Central memory CD8-positive, alpha-beta T cell (primary cell): ENCODE measurements at regions not wholly inside any gene's neighbourhood (a gene's known extent, or its start where the extent isn't known, plus 50 kb on each side); places are given as distances from the start of the nearest gene placed in this dataset.

ENCODE experiments used
- ATAC-seq: fragments of 150-1000 bp; cut with Tn5 transposase; replicated peaks from 2 replicates; pipeline ENCODE4 v1.10.0; 2022; ENCODE audit warnings: mild to moderate bottlenecking, moderate FRiP score, moderate number of reproducible peaks; ENCODE audit not compliant: poor library complexity, severe bottlenecking; ENCODE audit errors: extremely low read depth
- DNase-seq, 2 donors: peaks; one replicate each; pipeline ENCODE4 v3.0.0; 2021; ENCODE audit warnings: low spot score in 2 of 2
- H3K27ac Mint-ChIP-seq: one replicate; pipeline ENCODE4 v1.8.0; 2022; ENCODE audit warnings: low read depth, mild to moderate bottlenecking, moderate library complexity, mixed read lengths
- H3K27me3 Mint-ChIP-seq: one replicate; pipeline ENCODE4 v1.8.0; 2022; ENCODE audit warnings: mixed read lengths
- H3K36me3 Mint-ChIP-seq: one replicate; pipeline ENCODE4 v1.8.0; 2022; ENCODE audit warnings: mild to moderate bottlenecking, moderate library complexity, mixed read lengths; ENCODE audit not compliant: insufficient read depth
- H3K4me1 Mint-ChIP-seq: one replicate; pipeline ENCODE4 v1.8.0; 2022; ENCODE audit warnings: mixed read lengths
- H3K4me3 Mint-ChIP-seq: one replicate; pipeline ENCODE4 v1.8.0; 2022; ENCODE audit warnings: mild to moderate bottlenecking, moderate library complexity, mixed read lengths
- H3K9me3 Mint-ChIP-seq: one replicate; pipeline ENCODE4 v1.8.0; 2022; ENCODE audit warnings: mixed read lengths

DNA sequence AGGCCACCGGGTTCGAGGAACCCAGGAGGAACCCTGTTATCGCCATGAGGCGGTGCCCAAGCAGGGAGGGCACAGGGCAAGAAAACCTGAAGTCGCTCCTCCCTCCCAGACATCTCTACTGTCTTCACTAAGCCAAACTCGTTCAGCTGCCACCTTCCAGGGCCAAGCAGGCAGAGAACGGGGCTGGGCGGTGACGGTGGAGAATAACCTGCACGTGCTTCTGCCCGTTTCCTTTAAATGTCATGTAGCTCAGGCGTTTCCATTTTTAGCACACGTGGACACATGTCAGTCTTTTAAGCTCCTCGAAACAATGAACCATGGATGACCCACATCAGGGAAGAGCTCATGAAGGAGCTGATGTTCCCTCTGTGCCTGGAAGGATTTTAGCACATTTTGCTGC is 124.3 kb upstream of the KLF6 start:
- no peaks in the 10 kb centered on the region for H3K36me3 Mint-ChIP-seq
- H3K4me3 Mint-ChIP-seq, result no peak overlapping the region
- no peaks in the 10 kb centered on the region for H3K9me3 Mint-ChIP-seq
- H3K4me1 Mint-ChIP-seq, result no peaks in the 10 kb centered on the region
- DNase-seq (no peak), ATAC-seq (no peak)
- no peaks in the 10 kb centered on the region for H3K27me3 Mint-ChIP-seq
- no peak overlapping the region for H3K27ac Mint-ChIP-seq

DNA sequence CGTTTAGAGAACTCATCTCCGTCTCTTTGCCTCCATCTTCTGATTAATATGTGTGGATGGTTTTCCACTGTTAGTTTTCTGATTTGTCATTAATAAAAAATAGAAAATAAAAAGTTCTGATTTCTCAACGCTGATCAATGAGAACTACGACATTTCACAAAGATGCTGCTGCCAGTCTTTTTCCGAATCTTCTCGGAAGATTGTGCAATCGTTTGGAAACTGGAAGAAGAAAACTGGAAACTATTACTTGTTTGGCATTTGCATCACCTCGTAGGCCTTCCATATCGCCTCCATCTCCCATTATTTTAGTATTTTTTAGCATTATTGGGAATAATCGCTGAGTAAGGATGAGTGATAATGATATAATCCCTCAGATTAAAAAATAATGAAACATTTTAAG is 123.2 kb upstream of the KLF6 start:
- ATAC-seq (no peak), DNase-seq (no peak)
- Mint-ChIP-seq H3K4me1 (peaks cover under 1% of the 10 kb centered on the region), H3K4me3 (no peak overlapping the region), H3K27me3 (no peaks in the 10 kb centered on the region), H3K36me3 (no peaks in the 10 kb centered on the region), H3K9me3 (no peaks in the 10 kb centered on the region), H3K27ac (no peak overlapping the region)

DNA sequence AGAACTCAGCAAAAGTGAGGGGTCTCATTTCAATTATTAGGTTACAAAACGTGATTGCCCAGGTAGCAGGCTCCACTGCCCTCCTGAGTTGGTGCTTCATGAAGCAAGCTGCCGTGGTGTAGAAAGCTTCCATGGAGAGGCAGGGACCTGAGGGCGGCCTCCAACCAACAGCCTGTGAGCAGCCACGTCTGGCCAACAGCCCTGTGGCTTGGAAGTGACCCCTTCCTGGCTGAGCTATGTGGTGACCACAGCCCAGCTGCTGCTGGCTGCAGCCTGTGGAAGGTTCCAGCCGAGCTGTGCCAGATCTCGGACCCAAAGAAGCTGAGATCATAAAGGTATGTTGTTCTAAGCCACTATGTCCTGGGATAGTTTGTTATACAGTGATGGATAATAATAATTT is 122.5 kb upstream of the KLF6 start:
- Mint-ChIP-seq H3K9me3 (no peaks in the 10 kb centered on the region), H3K4me1 (peaks cover 6% of the 10 kb centered on the region), H3K27ac (no peak overlapping the region), H3K36me3 (no peaks in the 10 kb centered on the region), H3K4me3 (no peak overlapping the region), H3K27me3 (no peaks in the 10 kb centered on the region)
- DNase-seq, result no peak
- no peak for ATAC-seq

DNA sequence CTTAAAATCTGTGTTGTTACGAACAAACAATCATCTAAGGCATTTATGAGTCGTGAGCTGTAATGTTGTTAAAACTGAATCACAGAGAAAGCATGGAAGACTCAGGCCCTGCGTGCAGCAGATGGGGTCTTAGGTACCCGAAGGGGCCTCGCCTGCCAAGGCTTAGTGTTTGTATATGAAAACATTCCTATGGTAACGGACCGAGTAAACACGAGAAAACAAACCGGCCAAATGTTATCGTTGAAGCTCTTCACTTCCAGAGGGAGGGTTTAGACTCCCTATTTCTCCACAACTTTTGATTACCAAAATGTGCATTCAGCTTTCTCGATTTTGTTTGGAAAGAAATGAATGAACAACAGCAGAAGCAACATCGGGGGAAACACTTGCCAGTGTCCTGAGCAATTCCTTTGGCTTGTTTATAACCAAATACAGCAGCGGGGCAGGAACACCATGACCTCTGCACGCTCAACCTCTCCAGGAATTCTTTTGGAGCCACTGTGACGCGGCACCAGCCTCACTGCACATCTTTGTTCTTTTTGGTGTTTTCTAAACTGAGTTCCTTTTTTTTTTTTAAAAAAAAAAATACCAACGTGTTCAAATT is 121.6 kb upstream of the KLF6 start:
- Mint-ChIP-seq H3K4me3 (no peak overlapping the region), H3K9me3 (no peaks in the 10 kb centered on the region), H3K27me3 (no peaks in the 10 kb centered on the region), H3K27ac (no peak overlapping the region), H3K36me3 (no peaks in the 10 kb centered on the region), H3K4me1 (peaks cover 6% of the 10 kb centered on the region)
- no peak for DNase-seq
- ATAC-seq, result no peak

DNA sequence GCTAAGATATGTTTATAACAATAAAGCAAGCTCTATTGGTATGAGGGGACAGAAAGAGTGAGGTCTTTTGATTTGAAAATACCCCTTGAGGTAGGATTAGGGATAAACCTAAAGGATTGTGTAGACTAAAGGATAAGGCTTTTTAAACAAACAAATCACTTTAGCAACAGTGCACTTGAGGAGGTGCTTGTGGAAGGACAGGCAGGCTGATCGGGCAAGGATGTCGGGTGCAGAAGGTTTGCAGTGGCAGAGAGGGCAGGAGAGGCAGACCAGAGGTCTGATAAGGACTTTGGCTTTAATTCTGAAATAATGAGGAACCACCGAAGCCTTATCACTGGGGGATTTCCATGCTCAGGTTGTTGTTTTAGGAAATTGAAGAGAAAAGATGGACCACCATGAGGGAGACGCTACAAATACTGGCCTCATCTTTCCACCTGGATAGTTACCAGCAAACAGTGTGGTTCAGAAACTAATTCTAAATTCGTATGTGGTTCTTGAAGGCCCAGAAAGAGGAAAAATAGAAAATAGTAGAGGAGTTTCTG is 119.5 kb upstream of the KLF6 start:
- Mint-ChIP-seq H3K4me3 (no peak overlapping the region), H3K9me3 (no peaks in the 10 kb centered on the region), H3K27me3 (no peaks in the 10 kb centered on the region), H3K4me1 (peaks cover 9% of the 10 kb centered on the region), H3K36me3 (no peaks in the 10 kb centered on the region), H3K27ac (peak overlapping the region; percentile 14)
- ATAC-seq, result no peak
- DNase-seq, result no peak

DNA sequence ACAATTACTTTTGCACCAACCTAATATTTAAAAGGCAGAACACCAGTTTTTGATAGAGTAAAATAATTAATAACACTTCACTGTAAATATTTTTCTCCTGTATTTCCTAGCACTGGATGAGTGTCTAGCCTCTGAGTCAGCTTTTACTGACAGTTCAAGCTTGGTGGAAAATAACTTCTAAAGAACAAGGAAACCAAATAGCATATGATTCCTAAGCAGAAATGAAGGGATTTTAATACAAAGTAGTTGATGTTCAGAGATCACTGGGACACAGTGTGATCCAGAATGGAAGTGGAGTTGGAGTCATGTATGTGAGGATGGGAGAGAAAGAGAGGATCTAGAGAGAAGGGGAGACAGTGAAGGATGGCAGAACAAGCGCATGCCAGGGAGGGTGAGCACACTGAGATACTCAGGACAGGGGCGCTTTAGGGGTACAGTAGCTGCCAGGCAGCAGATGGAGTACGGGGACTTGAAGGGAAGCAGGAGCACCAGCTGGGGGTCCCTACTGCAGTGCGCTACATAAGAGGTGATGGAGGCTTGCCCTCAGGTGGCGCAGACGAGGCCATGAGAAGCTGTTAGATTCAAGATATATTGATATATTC is 117.9 kb upstream of the KLF6 start:
- DNase-seq (no peak), ATAC-seq (peak; percentile 35)
- Mint-ChIP-seq H3K27ac (peak overlapping the region; percentile 73), H3K27me3 (no peaks in the 10 kb centered on the region), H3K36me3 (no peaks in the 10 kb centered on the region), H3K9me3 (no peaks in the 10 kb centered on the region), H3K4me3 (no peak overlapping the region), H3K4me1 (peaks cover 11% of the 10 kb centered on the region)

DNA sequence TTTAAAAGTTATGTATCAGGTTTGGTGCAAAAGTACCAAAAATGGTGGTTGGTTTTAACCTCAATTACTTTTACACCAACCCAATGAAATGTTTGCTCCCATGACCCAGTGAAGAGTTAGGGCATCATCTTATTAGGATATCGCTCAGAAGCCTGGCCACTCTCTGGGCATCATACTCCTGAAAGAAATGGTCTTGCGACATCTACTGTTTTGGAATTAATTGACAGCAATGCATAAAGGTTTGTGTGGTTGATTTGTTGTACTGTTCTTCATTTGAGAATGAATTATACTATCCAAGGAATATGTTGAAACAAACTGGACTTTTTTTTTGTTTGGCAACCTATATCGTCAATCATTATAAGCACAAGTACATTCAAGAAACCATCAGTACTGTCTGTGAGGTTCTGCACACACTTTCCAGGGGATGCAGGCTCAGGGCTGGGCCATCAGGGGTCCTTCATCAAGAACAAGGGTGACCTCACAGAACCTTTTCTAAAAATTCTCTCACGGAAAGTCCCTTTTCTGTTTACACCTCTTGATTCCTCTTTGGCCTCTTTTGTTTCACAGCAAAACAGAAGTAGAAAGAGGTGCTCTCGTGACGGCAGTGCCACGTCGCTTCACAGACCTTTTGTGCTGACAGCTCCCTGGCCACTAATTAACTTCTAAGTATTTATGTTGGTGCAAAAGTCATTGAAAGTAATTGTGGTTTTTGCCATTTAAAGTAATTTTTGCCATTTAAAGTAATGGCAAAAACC is 117.2 kb upstream of the KLF6 start:
- Mint-ChIP-seq H3K27me3 (no peaks in the 10 kb centered on the region), H3K4me1 (peaks cover 11% of the 10 kb centered on the region), H3K27ac (peak overlapping the region; percentile 73), H3K4me3 (peak overlapping the region; percentile 20), H3K36me3 (no peaks in the 10 kb centered on the region), H3K9me3 (no peaks in the 10 kb centered on the region)
- peak in 1 of 2 donors; percentile 32 for DNase-seq
- peak; percentile 87 for ATAC-seq

DNA sequence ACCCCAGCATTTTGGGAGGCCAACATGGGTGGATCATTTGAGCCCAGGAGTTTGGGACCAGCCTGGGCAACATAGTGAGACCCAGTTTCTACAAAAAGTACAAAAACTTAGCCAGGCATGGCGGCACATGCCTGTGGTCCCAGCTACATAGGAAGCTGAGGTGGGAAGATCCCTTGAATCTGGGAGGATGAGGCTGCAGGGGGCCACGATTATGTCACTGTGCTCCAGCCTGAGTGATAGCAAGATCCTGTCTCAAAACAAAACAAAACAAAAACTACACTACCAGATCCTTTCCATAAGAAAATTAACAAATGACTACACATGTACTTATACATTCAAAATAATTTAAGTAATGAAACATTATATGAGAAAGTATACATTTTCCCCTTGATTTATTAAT is 116.4 kb upstream of the KLF6 start:
- Mint-ChIP-seq H3K4me1 (peaks cover 11% of the 10 kb centered on the region), H3K27me3 (no peaks in the 10 kb centered on the region), H3K4me3 (no peak overlapping the region), H3K36me3 (no peaks in the 10 kb centered on the region), H3K27ac (peak overlapping the region; percentile 44), H3K9me3 (no peaks in the 10 kb centered on the region)
- DNase-seq (no peak), ATAC-seq (no peak)

DNA sequence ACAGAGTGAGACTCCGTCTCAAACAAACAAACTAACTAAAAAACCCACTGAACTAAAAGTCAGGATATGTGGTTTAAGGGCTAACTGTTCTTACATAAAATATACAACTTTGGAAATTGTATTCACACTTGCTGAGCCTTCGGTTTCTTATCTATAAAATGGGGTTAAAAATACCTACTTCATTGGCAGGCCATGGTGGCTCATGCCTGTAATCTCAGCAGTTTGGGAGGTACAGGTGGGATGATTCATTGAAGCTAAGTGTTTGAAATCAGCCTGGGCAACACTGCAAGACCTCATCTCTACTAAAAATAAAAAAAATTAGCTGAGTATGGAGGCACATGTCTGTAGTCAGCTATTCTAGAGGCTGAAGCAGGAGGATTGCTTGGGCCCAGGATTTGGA is 115.4 kb upstream of the KLF6 start:
- peaks cover 11% of the 10 kb centered on the region for H3K4me1 Mint-ChIP-seq
- no peak overlapping the region for H3K4me3 Mint-ChIP-seq
- ATAC-seq, result no peak

DNA sequence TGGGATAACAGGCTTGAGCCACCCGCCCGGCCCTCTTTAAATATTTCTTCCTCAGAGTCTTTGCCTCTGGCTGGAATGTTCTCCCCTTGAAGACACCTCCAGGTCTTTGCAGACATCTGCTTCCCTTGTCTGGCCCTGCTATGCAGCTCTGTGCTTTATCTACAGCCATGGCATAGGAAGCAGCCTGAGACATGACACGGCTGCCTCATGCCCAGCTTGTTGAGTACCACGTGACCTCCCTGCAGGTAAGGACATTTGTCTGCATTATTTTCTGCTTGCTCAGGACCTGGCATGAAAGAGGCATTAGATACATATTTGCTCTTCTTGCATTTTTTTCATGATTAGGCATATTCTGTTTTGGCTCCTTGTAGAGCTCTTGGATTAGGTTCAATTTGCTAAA is 113.8 kb upstream of the KLF6 start:
- H3K4me3 Mint-ChIP-seq, result no peak overlapping the region
- peaks cover 27% of the 10 kb centered on the region for H3K4me1 Mint-ChIP-seq
- H3K27ac Mint-ChIP-seq, result no peak overlapping the region
- ATAC-seq (no peak), DNase-seq (no peak)
- H3K36me3 Mint-ChIP-seq, result peaks cover 2% of the 10 kb centered on the region
- no peaks in the 10 kb centered on the region for H3K27me3 Mint-ChIP-seq
- no peaks in the 10 kb centered on the region for H3K9me3 Mint-ChIP-seq

More for the DNA sequence above, 115.4 kb upstream of the KLF6 start:
- DNase-seq, result no peak
- Mint-ChIP-seq H3K27ac (no peak overlapping the region), H3K27me3 (no peaks in the 10 kb centered on the region), H3K36me3 (no peaks in the 10 kb centered on the region), H3K9me3 (no peaks in the 10 kb centered on the region)

DNA sequence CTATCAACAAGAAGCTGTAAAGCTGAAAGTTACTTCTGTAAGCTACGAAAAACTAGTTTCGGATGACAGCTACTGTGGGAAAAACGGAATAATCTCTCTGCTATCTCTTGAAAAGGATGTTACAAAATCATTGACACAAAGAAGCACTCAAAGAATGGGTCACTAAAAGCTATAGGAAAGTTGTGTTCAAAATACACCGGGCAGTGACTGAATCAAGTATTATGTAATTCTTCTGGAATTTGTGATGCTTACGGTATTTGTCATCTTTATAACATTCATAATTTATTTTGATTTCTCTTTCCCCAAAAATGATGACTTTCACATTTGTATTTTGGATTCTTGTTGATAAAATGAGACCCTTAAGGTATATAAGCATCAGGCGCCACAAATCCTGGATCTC is 112.1 kb upstream of the KLF6 start:
- Mint-ChIP-seq H3K27ac (peak overlapping the region; percentile 83), H3K4me1 (peaks cover 35% of the 10 kb centered on the region), H3K36me3 (peaks cover 11% of the 10 kb centered on the region), H3K9me3 (no peaks in the 10 kb centered on the region), H3K27me3 (no peaks in the 10 kb centered on the region), H3K4me3 (peak overlapping the region; percentile 9)
- ATAC-seq, result no peak
- no peak for DNase-seq

DNA sequence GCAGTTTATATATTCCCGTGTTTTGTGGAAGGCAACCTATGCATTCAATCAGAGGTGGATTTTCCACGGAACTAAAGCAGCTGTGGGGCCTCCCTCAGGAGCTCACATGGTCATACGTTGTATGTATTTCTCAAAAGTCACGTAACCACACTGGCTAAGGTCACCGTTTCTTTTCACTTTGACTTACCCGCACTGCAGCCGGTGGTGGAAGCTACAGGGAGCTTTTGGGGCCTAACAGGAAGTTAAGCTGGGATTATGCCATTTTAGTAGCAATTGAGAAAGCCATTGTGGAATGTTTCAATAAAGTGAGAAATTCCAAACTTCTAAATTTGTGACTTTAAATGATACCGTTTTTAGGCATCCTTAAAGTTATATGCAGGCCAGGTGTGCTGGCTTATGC is 111.2 kb upstream of the KLF6 start:
- Mint-ChIP-seq H3K4me1 (peaks cover 45% of the 10 kb centered on the region), H3K27me3 (no peaks in the 10 kb centered on the region), H3K9me3 (no peaks in the 10 kb centered on the region), H3K36me3 (peaks cover 11% of the 10 kb centered on the region), H3K27ac (peak overlapping the region; percentile 83), H3K4me3 (no peak overlapping the region)
- DNase-seq (no peak), ATAC-seq (no peak)
